T-helper 2 cell treated with Interferon-gamma antibody and Interleukin-4, amounts not matched to agents 100 ng/mL and 5 ng/mL, for 36 hours (primary cell): ENCODE measurements at regions not wholly inside any gene's neighbourhood (a gene's known extent, or its start where the extent isn't known, plus 50 kb on each side); places are given as distances from the start of the nearest gene placed in this dataset.

Experiments used
- intact Hi-C: fragments of 100-400 bp; cut with micrococcal nuclease; formaldehyde crosslinking; loops from one replicate; pipeline ENCODE4 v1.15.1; 2023

DNA sequence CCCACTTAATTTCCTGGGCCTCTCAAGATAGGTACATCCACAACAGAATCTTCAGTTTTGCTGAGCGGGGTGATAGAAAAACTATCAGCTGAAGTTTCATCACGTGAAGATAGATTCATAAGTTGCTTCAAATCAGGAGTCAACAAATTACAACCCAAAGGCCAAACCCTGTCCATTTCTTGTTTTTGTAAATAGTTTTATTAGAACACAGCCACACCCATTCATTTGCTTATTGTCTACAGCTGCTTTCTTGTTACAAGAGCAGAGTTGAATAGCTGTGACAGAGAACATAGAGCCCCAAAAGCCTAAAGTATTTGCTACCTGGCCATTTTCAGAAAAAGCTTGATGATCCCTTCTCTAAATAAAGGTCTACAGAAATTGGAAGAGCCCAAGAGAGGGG lies 300.1 kb upstream of the CDH5 start:
- intact Hi-C loops: no loop called here

DNA sequence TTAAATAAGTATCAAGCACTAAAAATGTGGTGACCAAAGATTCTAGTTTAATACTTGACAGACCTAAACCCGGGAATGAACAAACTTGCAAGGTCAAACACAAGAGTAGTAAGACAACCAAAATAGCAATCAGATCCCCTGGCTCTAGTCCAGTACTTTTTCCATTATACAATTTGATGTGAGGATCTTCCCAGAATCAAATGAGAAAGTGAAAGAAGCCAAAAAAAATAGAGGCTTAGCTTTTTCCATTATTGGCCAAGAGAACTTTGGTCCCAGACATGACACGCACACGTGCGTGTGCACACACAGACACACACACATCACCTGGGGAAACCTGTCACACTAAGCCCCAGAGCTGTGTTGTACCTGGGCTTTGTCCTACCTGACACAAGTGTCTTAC lies 300.6 kb upstream of the CDH5 start:
- intact Hi-C loops: no loop called here

DNA sequence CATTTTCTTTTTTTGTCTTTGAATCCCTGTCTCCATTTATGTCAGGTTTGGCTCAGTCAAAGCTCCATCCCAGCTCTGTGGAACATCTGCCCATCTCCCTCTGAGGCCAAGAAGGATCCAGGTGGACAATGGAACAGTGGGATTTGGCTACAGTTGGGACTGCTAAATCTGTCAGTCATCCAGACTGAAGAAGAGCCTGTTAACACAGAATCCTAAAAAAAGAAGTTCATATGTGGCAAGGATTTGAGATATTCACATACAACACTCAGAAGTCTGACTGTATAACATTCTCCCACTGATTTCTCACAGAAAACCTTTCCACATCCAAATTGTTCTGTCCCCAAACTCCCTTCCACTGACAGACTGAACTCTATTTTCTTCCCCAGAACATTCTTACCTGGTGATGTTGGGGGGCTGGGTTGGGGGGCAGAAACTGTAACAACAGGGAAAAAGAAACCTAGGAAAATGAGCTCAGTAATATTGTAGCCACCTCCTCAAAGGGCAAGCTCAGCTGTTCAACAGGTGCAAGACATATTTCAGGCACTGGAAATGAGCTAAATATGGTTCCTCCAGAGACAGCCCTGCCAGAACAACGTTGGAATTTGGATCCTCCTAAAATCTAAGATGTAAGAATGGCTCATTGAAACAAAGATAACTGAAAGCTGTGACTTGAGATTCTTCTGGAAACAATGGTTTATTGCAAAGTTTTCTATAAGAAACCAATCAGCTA lies 301.5 kb upstream of the CDH5 start:
- intact Hi-C loops: no loop called here

DNA sequence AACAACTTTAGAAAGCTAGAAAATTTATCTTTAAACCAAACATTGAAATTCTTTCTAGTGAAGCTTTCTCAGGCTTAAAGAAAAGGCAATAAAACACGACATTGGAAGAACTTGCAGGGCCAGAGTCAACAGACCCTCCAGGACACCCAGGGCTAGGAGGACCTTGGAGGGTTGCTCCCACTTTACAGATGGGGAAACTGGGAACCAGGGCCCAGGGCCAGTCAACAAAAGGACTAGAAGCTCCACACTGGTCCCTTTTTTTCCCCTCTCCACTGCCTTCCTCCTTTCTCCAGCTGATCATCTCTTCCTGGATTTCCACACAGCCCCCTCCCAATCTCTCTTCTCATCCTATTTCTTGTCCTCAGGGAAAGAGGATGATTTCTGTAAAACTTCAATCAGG lies 307.7 kb upstream of the CDH5 start:
- intact Hi-C loops: no loop called here

DNA sequence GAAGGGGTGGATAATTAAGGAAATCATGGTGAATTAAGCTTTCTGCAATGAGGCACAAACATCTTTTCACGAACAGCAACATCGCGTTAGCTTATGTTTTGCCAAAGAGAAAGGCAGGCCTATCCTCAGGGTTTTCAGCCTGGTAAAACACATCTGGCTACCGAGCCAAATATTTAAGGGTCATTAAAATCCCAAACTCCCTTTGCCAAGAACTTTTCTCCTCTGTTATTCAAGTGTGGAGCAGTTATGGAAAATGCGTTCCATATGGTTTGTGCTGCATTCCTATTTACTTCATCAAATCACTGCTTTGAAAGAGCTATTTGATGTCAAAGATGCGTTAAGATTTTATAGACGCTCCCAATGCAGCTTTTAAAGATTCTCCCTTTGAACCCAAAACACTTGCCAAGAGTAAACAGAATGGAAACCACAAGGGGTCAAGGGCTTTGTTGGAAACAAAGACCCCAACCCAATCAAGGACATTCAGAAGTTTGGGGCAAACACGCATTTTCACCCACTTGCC lies 308.3 kb upstream of the CDH5 start:
- intact Hi-C loops: no loop called here

DNA sequence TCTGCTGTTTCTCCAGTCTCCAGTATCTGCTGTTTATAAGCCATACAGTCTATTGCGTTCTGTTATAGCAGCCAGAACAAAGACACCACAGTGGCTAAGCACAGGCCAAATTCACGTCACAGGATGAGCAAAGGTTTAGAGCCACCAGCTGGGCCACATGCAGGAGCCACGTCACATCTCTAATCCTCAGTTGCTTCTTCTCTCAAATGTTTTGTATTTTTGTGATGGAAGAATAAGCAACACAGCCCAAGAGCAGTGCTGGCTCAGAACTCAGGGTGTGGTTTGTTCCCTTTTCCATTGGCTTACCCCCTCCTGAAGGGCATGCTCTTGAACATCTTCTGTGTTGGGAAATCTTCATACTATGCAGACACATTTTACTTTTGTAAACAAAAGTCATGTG lies 309.4 kb upstream of the CDH5 start:
- intact Hi-C loops: no loop called here

DNA sequence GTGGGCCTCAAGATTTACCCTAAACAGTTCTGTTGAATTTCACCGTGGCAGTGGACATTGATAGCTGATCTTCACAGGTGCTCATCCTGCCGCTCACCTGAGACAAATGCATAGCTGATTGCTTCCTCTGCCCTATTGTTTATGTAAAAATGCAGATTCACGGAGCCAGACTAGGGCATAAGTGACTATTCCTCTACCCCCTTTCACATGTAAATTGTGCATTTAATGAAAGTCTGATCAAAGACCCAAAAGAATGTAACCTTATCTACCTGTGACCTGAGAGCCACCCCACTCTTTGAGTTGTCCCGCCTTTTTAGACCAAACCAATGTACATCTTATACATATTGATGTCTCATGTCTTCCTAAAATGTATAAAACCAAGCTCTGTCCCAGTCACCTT lies 312.4 kb upstream of the CDH5 start:
- intact Hi-C loops: no loop called here

DNA sequence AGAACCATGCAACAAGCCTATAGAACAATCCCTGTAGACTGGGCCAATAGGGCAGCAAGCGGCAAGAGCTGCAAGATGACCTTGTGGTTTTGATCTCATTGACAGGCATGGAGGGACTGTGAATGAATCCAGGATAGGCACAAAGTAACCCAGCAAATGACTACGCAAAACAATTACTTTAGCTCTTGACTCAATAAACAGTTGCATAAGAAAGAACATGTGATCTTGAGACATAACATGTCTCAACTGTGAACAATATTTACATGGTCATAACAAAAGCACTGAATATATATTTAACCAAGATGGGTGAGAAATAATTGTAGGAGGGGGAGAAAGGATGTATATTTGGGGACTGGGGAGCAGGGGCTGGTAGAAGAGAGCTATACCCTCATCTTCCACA lies 313.7 kb upstream of the CDH5 start:
- intact Hi-C loops: no loop called here

DNA sequence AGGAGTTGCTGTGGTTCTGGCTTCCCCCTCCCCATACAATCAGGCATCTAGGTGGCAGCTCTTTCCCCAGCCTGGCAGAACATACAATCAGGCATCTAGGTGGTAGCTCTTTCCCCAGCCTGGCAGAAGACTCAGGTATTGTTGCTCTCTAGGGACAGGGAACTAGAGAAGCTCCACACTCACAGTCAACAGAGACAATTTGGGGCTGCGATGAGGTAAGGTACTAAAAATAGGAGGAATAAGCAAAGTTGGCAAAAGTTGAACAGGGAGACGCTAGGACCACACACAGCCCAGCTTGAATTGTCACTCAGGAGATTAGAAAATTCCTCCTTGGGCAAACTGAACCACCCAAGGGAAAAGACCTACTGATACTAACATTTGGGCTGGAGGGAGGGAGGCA lies 315.5 kb upstream of the CDH5 start:
- intact Hi-C loops: no loop called here

DNA sequence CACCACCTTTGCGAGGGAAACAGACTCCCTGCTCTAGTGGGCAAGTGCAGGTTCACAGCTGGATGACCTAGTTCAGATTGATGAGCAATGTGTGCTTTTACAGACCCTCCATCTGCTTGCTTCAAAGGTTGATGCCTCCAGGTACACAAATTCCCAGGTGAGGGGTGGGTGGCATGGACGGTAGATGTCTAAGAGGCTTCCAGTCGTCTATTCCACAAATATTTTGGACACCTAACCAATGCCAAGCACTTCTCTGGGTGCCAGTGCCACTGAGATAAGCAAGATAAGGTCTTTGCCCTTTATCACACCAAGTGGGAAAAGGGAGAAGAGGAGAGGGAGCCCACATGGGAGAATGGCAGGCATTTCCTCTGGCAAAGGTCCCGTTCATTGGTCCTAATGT lies 316.6 kb upstream of the CDH5 start:
- intact Hi-C loops: no loop called here

DNA sequence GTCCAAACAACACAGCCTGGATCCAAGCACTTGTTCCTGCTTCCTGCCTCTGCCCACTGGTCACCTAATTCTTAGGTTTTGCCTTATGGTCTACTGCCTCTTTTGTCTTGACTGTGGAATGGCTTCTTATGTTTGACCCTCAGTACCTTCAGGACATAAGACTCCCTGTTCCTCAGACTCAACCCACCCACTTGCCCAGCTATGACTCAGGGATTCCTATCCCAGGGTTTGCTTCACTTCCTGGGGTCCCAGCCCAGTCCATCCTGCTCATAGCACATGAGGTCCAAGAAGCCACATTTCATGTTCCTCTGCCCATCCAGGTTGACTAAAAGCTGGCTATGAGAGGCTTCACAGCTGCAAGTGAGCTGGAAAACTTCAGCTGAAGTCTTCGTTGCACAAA lies 320.9 kb upstream of the CDH5 start:
- intact Hi-C loops: no loop called here

DNA sequence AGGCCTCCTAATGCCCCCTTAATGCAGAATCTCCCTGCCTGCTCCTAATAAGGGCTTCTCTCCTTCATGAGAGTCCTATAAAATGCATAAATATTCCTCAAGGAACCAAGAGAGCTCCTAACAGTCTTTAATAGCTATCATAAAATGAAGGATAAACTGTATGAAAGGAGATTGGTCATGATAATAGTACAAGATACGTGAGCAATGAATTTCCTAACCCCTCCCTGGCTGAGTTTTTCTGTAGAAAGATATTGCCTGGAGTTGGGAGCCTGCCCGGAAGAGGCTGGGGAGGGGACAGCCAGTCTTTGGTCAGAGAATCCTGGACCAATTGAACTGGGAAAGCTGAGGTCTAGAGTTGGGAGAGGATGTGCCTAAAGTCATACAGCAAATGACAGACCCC lies 321.9 kb upstream of the CDH5 start:
- intact Hi-C loops: no loop called here

DNA sequence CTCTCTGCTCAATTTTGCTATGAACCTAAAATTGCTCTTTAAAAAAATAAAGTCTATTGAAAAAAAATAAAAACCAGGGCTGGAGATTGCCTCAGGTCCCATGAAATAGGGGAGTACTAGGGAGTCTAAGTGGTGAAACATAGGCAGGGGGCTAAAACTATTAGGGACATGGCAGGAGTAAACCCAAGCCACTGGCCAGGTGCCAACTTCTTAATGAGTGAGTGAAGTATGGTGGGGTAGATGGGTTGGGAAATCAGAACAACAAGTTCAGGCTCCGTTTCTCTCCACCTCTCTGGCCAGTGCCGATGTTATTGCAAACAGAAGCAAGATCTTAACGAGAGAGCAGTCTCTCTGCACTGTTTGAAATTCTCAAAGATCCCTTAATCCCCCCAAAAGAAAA lies 322.4 kb upstream of the CDH5 start:
- intact Hi-C loops: no loop called here

DNA sequence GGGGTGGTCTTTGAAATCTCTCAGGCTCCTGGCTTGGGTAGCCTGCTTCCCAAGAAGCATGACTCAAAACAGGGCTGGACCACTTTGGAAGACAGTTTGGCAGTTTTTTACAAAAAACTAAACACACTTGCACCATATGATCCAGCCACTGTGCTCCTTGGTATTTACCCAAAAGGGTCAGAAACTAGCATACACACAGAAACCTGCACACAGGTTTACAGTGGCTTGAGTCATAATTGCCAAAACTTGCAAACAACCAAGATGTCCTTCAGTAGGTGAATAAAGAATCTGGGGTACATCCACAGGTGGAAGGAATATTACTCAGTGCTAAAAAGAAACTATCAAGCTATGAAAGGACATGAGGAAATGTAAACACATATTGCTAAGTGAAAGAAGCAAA lies 323.2 kb upstream of the CDH5 start:
- intact Hi-C loops: no loop called here

DNA sequence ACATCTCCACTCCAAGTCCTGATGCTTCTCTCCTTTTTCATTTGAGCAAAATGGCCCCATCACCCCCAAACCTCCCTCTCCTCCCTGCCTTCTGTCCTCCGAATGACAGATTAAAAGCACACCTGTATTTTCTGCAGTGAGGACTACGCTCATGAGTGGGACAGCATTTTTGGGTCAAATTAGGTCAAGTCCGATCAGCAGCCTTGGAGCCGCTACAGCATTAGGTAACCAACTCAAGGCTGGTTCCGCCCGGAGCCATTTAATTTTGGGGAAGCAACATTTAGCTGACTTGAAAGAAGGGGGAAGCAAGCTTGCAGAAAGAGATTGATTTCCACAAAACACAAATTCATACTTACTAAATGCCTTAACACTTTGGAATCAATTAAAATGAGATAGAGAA lies 324.1 kb upstream of the CDH5 start:
- intact Hi-C loops: no loop called here

DNA sequence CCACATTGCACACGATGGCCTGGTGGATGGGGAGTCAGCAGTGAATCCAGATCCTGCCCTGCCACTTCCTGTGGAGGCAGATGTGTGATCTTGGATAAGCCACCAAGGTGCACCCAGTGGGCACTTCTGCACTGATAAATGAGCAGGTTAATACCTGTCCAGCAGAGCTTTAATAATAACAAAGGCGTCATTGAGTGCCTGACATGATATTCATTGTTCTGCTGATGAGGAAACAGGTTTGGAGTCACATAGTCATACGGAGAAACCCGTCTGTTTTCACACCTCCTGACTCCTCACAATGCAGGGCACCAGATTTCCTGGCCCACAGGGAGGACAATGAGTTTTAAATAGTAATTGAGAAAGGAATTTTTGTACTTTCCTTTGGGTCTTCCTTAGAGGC lies 324.6 kb upstream of the CDH5 start:
- intact Hi-C loops: no loop called here

DNA sequence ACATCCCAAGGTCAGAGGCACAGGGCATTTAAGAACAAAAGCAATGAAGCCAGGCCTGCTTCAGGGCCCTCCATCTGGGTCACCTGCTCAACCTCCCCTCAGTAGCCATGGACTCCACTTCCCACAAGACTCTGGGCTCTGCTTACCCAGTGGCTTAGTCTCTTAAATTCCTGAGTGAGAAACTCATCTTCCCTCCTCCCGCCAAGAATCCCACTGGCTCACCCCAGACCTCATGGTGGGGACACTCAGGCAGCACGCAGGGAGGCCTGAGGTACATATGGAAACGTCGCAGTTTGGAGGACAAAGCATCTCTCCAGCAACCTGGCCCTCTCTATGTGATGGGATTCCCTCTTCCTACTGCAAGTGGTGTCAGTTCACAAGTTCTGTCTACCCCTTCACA lies 326.7 kb upstream of the CDH5 start:
- intact Hi-C loops: no loop called here

DNA sequence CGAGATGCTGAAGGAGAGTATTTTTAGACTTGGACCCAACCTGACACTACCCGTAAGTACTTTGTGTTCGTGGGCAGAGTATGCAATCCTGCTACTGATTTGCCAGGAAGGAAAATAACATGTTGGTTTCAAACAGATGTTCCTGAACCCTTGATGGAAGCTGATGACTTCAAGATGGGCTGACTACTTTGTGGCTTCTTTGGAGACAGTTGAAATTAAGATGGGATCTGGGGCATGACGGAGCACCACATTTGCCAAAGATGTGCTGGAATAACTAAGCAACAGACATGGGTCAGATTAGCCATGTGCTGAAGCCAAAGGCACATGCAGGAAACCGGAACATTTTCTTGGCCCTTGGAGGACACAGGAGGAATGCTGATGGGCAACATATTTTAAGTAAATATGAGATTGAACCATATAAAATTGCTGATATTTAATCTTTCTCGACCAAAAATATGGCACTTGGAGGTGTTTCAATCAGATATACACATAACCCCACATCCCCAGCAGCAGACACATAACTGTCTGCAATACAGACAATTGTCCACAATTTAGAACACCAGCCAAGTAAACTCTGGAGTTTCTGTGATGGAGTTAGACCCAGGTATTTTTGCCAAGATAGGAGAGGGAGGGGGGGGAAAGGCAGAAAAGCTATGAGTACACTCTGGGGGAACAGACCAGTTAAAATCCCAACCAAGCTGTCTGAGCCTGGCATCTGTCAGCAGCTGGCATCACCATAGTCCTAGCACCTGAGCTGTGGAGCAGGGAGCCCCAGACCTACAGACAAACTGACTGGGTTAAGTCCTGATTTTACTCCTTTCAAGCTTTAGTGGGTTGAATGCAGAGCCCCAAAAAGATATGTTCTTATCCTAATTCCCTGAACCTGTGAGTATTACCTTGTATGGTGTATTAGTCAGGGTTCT lies 329.4 kb upstream of the CDH5 start:
- intact Hi-C loops: no loop called here

DNA sequence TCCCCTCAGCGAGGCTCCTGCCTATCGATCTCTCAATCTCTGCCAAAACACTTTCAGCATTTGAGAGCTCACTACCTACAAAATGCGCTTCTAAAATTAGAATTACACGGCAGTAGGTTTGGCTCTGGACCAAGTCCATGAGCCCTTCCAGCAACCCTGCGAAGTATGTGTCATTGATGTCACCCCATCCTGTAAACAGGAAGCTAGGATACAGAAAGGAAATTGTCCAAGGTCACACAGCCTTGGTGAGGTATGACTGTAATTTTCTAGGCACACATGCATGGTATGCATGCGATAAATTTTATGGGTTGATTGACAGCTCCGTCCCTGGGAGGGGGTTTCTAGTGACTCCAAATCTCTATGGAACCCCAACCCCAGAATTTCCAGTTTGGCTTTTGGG lies 330.3 kb upstream of the CDH5 start:
- intact Hi-C loops: no loop called here

DNA sequence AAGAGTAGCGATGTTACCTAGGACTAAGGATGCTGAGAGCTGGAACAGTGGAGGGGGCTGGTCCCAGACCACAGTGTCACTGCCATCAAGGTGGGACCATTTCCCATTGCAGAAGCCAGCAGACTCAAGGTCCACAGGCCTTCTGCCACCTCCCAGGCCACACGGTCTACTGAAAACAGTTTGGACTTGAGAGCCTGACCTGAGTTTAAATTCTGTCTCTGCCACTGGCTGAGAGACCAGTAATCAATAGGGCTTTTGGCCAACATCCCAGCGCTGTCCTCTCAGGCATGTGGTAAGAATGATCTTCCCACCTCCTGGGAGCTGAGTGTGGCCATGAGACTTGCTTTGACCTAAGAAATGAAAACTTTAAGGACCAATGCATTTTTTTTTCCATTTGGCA lies 331.4 kb upstream of the CDH5 start:
- intact Hi-C loops: no loop called here

DNA sequence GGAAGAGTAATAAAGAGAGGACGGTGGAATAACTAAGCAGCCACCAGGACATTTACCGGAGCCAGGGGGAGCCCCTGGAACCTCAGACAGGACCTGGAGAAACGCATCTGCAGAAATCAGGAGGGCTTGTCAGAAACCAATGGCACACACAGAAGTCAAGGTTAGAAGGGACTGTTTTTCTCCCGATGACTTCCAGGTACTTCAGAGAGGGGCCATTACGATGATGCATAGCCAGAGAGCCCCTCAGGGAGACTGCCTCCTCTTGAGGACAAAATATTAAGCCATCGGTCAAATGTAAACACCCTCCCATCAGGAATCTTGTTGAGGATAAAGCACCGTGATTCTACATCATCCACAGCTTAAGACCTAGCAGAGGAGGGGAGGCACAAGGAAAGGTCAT lies 333.6 kb upstream of the CDH5 start:
- intact Hi-C loops: loop anchor here (5.0 kb wide), 1 partner anchor 271 kb away; no protein-coding TSS in a partner anchor

DNA sequence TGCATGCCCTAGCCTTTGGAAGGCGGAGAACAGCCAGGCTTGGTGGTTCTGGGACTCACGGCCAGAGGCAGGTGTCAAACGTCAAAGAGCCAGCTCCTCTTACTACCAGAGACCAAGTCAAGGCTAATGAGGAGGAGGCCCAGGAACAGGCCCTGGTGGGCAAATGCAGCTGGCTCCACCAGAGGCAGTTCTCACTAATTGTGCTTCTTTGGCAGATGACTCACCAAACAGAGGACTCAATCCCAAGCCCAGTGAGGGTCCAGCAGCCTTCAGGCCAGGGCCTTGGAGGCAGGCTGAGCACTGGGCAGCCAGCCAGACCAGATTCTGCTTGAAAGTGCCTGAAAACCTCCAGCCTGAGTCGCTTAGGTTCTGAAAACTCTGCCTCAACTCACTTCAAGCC lies 336.5 kb upstream of the CDH5 start:
- intact Hi-C loops: loop anchor here (5.0 kb wide), 1 partner anchor 268 kb away; no protein-coding TSS in a partner anchor
